ENCODE measurements at regions not wholly inside any gene's neighbourhood (a gene's known extent, or its start where the extent isn't known, plus 50 kb on each side); places are given as distances from the start of the nearest gene placed in this dataset.

GRCh38 chr4:34250562-34250961 is 1993.8 kb downstream of the ARAP2 start:
- 80% methylated on average over 1 of the region's 1 CpG for WGBS (ENCODE audit: insufficient coverage)

GRCh38 chr4:34253239-34253638 is 1991.1 kb downstream of the ARAP2 start:
- DNase-seq = no peak
- intact Hi-C loops (cut with micrococcal nuclease) = no loop called here

More at GRCh38 chr4:34250562-34250961, 1993.8 kb downstream of the ARAP2 start:
- no peak overlapping the region for H3K4me2 ChIP-seq (replicated peaks; ENCODE audit: extremely low read depth, low read length, poor library complexity, severe bottlenecking)
- no peak for DNase-seq
- no peaks in the 10 kb centered on the region for H3K36me3 ChIP-seq (replicated peaks in 1 of 2; ENCODE audit: control insufficient read depth in 1 of 2, insufficient read depth in 2 of 2, low read length in 2 of 2)
- no peak overlapping the region for H3K27ac ChIP-seq (ENCODE audit: low read depth in 1 of 2, low read length in 2 of 2)
- no peaks in the 10 kb centered on the region for H4K20me1 ChIP-seq (ENCODE audit: insufficient read depth, low read length)
- no peak overlapping the region for H2AFZ ChIP-seq (ENCODE audit: insufficient read depth, low read depth, low read length, poor library complexity, severe bottlenecking)
- peaks cover 0 to 4% of the 10 kb centered on the region in 2 donors for H3K9me3 ChIP-seq (replicated peaks in 1 of 2; ENCODE audit: control insufficient read depth in 1 of 2, insufficient read depth in 1 of 2, low read length in 2 of 2)
- H3K27me3 ChIP-seq (ENCODE audit: control insufficient read depth in 2 of 2, insufficient read depth in 2 of 2, low read length in 2 of 2) = no peaks in the 10 kb centered on the region
- H3K4me1 Mint-ChIP-seq = no peaks in the 10 kb centered on the region
- H3K9ac ChIP-seq (ENCODE audit: insufficient read depth, low read length, poor library complexity, severe bottlenecking) = no peak overlapping the region
- intact Hi-C loops (cut with micrococcal nuclease) = no loop called here
- no peak for TF ChIP-seq CTCF (IDR thresholded peaks at IDR 0.05)
- no peaks in the 10 kb centered on the region for H3K79me2 ChIP-seq (ENCODE audit: insufficient read depth, low read length)
- no peaks in the 10 kb centered on the region for H3K36me3 Mint-ChIP-seq
- H3K27me3 Mint-ChIP-seq (ENCODE audit: low read depth in 3 of 3) = no peaks in the 10 kb centered on the region
- H3K4me1 ChIP-seq (ENCODE audit: control insufficient read depth in 1 of 2, insufficient read depth in 2 of 2, low read length in 2 of 2) = no peaks in the 10 kb centered on the region
- no peak overlapping the region for H3K27ac Mint-ChIP-seq
- no peak overlapping the region for H3K4me3 ChIP-seq (replicated peaks in 1 of 3; ENCODE audit: low read depth in 2 of 3, low read length in 3 of 3)
- no peak overlapping the region for H3K4me3 Mint-ChIP-seq
- peaks cover 0 to 5% (median 3%) of the 10 kb centered on the region in 7 donors for H3K9me3 Mint-ChIP-seq

More at GRCh38 chr4:34253239-34253638, 1991.1 kb downstream of the ARAP2 start:
- H3K36me3 ChIP-seq (replicated peaks in 1 of 2; ENCODE audit: control insufficient read depth in 1 of 2, insufficient read depth in 2 of 2, low read length in 2 of 2) = no peaks in the 10 kb centered on the region
- H4K20me1 ChIP-seq (ENCODE audit: insufficient read depth, low read length) = no peaks in the 10 kb centered on the region
- no peaks in the 10 kb centered on the region for H3K79me2 ChIP-seq (ENCODE audit: insufficient read depth, low read length)
- H3K27me3 Mint-ChIP-seq (ENCODE audit: low read depth in 3 of 3) = no peaks in the 10 kb centered on the region
- H3K4me1 ChIP-seq (ENCODE audit: control insufficient read depth in 1 of 2, insufficient read depth in 2 of 2, low read length in 2 of 2) = no peaks in the 10 kb centered on the region
- peaks cover 0 to 8% (median 2%) of the 10 kb centered on the region in 7 donors for H3K9me3 Mint-ChIP-seq
- H3K4me1 Mint-ChIP-seq = no peaks in the 10 kb centered on the region
- H3K36me3 Mint-ChIP-seq = no peaks in the 10 kb centered on the region
- no peak overlapping the region for H3K27ac ChIP-seq (ENCODE audit: low read depth in 1 of 2, low read length in 2 of 2)
- no peak overlapping the region for H2AFZ ChIP-seq (ENCODE audit: insufficient read depth, low read depth, low read length, poor library complexity, severe bottlenecking)
- H3K4me3 Mint-ChIP-seq = no peak overlapping the region
- H3K9ac ChIP-seq (ENCODE audit: insufficient read depth, low read length, poor library complexity, severe bottlenecking) = no peak overlapping the region
- H3K9me3 ChIP-seq (replicated peaks in 1 of 2; ENCODE audit: control insufficient read depth in 1 of 2, insufficient read depth in 1 of 2, low read length in 2 of 2) = peaks cover 0 to 4% of the 10 kb centered on the region in 2 donors
- H3K27me3 ChIP-seq (ENCODE audit: control insufficient read depth in 2 of 2, insufficient read depth in 2 of 2, low read length in 2 of 2) = no peaks in the 10 kb centered on the region
- H3K4me3 ChIP-seq (replicated peaks in 1 of 3; ENCODE audit: low read depth in 2 of 3, low read length in 3 of 3) = no peak overlapping the region
- TF ChIP-seq CTCF (IDR thresholded peaks at IDR 0.05) = no peak
- no peak overlapping the region for H3K27ac Mint-ChIP-seq
- no peak overlapping the region for H3K4me2 ChIP-seq (replicated peaks; ENCODE audit: extremely low read depth, low read length, poor library complexity, severe bottlenecking)
